GM19043 (cell line): ENCODE measurements at regions not wholly inside any gene's neighbourhood (a gene's known extent, or its start where the extent isn't known, plus 50 kb on each side); places are given as distances from the start of the nearest gene placed in this dataset.
"Not testable (repeated sequence)": the region's sequence is repeated elsewhere in the genome, so short reads cannot be mapped to it uniquely, and the experiment has no call there.

Experiments
- ATAC-seq: cut with Tn5 transposase; IDR thresholded peaks from one replicate; pipeline ENCODE4 v1.9.1; 2021; ENCODE audit warnings: low read depth; ENCODE audit not compliant: unreplicated experiment

DNA sequence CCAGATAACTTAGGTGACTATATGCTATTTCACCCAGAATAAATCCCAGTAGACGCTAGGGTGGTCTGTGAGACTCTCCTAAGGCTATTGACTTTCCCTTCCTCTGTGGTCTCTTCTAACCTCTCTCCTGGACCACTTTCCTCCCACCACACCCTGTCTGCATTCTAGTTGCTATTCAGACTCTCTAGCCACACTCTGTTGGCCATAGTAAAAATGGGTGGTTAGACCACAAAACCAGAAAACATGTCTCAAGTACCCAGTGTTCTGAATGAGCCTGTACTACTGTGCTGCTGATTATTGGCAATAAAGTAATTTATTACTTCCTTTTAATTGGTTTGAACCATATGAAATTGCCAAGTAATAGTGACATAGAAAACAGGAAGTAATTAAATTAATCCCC, 240.8 kb downstream of the KIF20B start:
- no peak for ATAC-seq

DNA sequence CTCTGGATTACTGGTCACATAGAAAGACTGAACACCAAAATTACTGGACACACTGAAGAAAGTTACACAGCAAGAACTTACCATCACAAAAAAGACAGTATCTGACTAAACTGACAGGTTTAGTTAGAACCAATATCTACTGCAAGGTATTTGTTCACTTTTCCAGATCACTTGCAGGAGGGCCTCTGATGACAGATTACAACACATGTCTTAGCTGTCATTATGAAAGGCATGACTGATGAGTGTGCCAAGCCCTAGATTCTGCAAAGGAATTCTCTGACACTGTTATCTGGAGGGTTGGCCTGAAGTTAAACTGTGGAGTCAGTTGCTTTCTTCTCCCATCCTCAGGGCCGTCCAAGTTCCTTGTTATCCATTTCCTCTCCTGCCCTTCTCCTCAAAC, 242.7 kb downstream of the KIF20B start:
- ATAC-seq = no peak

DNA sequence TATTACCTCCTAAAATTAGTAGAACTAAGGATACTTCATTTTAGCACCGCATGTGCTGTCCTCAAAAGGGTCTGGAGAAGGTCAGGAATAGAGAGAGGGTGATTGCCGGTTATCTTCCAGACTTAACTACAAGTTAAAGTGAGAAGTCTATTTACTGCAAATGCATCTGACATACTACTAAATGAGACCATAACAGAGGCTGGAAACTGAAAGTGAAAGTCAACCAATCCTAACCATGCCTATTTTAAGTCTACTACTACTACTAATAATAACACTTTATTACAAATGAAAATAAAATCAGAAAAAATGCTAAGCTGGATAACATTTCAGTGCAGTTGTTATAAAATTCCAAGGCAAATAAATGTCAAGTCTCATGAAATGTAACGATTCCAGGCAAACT, 244.7 kb downstream of the KIF20B start:
- ATAC-seq = no peak

DNA sequence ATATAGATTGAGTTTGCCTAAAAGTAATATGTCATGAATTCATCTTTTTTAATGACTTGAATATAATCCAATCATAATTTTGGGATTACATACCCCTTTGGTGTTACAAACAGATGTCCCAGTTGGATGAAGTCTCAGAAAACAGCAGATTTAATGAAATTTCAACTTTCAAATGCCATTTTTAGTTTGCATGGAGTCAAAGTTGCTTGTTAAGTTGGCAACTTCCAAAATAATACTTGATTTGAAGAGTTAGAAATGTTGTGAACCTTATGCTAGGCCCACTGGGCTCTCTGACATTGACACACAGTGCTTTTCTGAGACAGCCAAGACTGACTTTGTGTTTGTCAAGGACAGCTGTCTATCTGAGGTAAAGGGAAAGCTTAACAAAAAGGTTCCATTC, 248.1 kb downstream of the KIF20B start:
- no peak for ATAC-seq

GRCh38 chr10:89952325-89952724, 250.9 kb downstream of the KIF20B start:
- no peak for ATAC-seq

GRCh38 chr10:89952751-89953150, 251.4 kb downstream of the KIF20B start:
- ATAC-seq = no peak

DNA sequence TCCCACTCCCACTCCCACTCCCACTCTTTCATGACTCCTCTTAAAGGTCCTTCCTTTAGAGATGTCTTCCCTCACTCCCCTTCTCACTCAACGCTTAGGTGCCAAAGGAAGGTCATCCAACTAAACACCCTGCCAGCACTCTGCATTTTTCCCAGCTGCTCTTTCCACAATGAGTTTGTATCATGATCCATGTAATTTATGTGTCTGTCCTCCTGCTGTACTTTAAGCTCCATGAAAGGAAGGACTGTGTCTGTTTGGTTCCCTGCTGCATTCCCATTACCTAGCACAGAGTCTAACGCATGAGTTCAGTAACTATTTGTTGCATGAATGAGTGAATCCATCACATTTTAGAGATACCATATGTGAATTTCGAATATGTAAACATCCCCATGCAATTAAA, 252.7 kb downstream of the KIF20B start:
- no peak for ATAC-seq

- no peak for ATAC-seq
Observed at GRCh38 chr10:89954787-89955566, 253.6 kb downstream of the KIF20B start.

GRCh38 chr10:89959433-89960110, 258.2 kb downstream of the KIF20B start:
- ATAC-seq = peak; percentile 47

GRCh38 chr10:89963451-89964102, 262.2 kb downstream of the KIF20B start:
- no peak for ATAC-seq

DNA sequence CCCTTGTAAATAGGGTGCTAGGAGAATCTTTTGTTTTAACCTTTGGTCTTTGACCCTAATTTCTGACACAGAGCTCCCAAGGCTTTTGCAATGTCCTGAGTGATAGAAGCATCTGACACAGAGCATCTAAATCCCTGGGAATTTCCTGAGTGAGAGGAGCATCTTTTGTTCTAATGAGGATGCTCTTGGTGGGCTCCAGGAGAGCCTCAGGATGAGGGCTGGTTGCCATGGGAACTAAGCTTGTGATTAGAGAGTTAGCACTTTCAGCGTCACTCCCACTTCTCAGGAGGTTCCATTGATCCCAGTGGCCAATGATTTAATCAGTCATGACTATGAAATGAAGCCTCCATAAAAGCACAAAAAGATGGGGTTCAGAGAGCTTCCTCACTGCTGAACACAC, 264.8 kb downstream of the KIF20B start:
- ATAC-seq = no peak

GRCh38 chr10:89973326-89973725, 271.9 kb downstream of the KIF20B start:
- ATAC-seq = no peak

GRCh38 chr10:89975071-89975470, 273.7 kb downstream of the KIF20B start:
- no peak for ATAC-seq

GRCh38 chr10:89975771-89976170, 274.4 kb downstream of the KIF20B start:
- no peak for ATAC-seq

DNA sequence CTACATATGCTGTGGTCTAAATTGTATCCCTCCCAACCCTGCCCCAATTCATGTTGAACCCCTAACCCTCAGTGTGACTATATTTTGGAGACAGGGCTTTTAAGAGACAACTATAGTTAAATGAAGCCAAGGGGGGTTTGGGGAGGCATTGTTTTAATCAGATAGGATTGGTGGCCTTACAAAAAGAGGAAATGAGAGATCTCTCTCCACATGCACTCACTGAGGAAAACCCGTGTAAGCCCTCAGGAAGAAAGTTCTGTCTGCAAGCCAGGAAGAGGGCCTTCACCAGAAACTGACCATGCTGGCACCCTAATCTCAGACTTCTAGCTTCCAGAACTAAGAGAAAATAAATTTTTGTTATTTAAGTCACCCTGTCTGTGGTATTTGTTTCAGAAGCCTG, 276.7 kb downstream of the KIF20B start:
- ATAC-seq = no peak

DNA sequence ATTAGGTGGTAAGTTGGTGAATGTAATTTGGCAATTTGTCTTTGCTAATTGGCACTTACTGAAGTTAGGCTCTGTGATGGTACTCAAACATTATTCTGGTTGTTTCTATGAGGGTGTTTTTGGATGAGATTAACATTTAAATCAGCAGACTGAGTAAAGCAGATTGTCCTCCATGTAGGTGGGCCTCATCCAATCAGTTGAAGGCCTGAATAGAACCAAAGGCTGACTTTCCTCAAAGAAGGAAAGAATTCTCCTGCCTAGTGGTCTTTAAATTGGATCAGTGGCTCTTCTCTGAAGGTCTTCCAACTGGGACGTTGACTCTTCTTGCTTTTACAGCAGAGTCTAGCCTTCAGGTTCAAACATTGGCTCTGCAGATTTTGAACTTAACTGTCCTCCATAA, 278.3 kb downstream of the KIF20B start:
- no peak for ATAC-seq

GRCh38 chr10:89980166-89980565, 278.8 kb downstream of the KIF20B start:
- ATAC-seq = no peak

- ATAC-seq = no peak
Observed at GRCh38 chr10:89981891-89982290, 280.5 kb downstream of the KIF20B start.

DNA sequence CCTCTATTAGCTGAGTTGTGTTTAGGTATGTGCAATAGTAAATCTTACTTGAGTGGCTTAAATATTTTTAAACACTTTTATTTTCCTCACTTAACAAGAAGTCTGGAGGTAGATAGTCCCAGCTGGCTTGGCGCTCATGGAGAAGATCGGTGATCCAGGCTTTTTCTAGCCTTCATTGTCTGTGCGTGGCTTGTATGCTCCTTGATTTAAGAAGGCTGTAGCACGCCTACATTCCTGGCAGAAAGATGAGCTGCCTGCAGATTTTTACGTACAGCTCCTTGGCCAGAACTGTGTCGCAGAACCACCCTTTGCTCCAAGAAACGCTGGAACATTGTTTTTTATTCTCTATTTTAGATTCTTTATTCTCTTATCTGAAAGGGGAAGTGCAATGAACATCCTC, 284.1 kb downstream of the KIF20B start:
- no peak for ATAC-seq

GRCh38 chr10:89988361-89988760, 287.0 kb downstream of the KIF20B start:
- ATAC-seq = not testable (repeated sequence)

- no peak for ATAC-seq
Observed at GRCh38 chr10:89992575-89992974, 291.2 kb downstream of the KIF20B start.

DNA sequence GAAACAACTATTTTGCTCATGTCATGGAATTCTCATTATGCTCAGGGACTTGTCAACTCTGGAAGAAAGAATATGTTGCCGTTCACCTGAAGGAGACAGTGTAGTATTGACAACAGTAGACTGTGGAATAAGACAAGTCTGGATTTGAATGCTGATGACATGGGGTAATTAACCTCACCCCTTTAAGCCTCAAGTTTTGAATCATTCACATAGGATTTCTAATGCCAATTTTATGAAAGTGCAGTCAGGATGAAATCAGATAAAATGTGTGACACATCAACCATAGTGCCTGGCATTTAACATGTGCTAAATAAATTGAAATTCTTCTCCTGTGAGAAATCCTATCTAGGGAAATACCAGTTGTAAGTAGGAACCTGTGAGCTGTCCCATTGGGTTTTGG, 305.8 kb downstream of the KIF20B start:
- ATAC-seq = no peak
